ENCODE measurements at regions not wholly inside any gene's neighbourhood (a gene's known extent, or its start where the extent isn't known, plus 50 kb on each side); places are given as distances from the start of the nearest gene placed in this dataset.

DNA sequence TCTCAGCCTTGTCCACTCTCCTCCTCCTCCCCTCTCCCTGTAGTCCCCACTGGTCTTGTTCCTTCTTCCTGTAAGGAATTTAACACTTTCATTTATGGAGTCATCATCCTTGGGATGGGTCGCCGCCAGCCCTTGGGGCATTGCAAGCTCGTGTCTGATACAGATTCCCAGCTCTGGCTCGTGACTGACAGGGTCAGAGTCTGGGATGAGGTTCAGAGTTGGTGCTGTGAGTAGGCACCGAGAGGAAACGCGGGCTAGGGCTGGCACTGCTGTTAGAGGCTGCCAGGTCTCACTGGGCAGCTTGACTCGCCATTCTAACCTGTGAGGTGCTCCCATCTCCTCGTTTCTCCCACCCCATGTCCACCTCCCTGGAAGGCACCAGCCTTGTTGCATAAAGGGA is 407.0 kb downstream of the SOX9 start (continued):
- TF ChIP-seq REST (IDR thresholded peaks at IDR 0.05; ENCODE audit: unreplicated experiment) (no peak), POLR2AphosphoS5 (IDR thresholded peaks at IDR 0.05; ENCODE audit: low read depth) (no peak), CREB1 (CRISPR knock-in tag; IDR thresholded peaks at IDR 0.05; ENCODE audit: low read depth) (no peak), CTCF (conservative IDR thresholded peaks at IDR 0.05; ENCODE audit: low read depth in 2 of 2) (no peak), ZNF331 (CRISPR knock-in tag; IDR thresholded peaks at IDR 0.05; ENCODE audit: low read depth) (no peak)

DNA sequence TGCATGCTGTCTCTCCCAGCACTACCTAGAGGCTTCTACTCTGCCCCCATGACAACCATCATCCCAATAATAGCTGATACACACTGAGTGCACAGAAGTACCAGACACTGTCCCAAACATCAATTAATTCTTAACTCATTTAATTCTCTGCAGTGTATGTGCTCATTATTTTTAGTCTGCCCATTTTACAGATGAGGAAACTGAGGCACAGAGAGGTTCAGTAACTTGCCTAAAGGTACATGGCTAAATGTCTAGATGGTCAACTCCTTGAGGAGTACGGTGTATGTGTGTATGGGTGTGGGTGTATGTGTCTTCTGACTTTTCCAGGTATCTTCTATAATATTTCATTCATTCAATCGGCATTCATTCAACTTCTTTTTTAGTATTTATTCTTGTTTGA is 407.9 kb downstream of the SOX9 start:
- DNase-seq (ENCODE audit: low spot score) (no peak), ATAC-seq (no peak)
- Histone ChIP-seq H2AFZ (no peak overlapping the region), H3K79me2 (replicated peaks; ENCODE audit: insufficient read depth) (no peaks in the 10 kb centered on the region), H3F3A (replicated peaks; ENCODE audit: low read depth) (no peaks in the 10 kb centered on the region), H3K9me2 (ENCODE audit: insufficient read depth) (no peaks in the 10 kb centered on the region), H3K27ac (ENCODE audit: low read depth) (no peak overlapping the region), H3K4me1 (ENCODE audit: insufficient read depth) (0 out of 2 replicates have a peak, but pooled peaks cover 5% of the 10 kb centered on the region), H3K27me3 (ENCODE audit: insufficient read depth) (no peaks in the 10 kb centered on the region), H3K36me3 (ENCODE audit: insufficient read depth) (no peaks in the 10 kb centered on the region), H3K4me2 (no peak overlapping the region), H4K20me1 (replicated peaks; ENCODE audit: insufficient read depth) (no peaks in the 10 kb centered on the region; the same call in 1 of the 2 replicates), H3K4me3 (no peak overlapping the region)
- no peak for TF ChIP-seq JUNB (IDR thresholded peaks at IDR 0.05; ENCODE audit: unreplicated experiment)
- no peak for TF ChIP-seq STAT1 (IDR thresholded peaks at IDR 0.05; ENCODE audit: unreplicated experiment)
- no peak for TF ChIP-seq ZNF331 (CRISPR knock-in tag; IDR thresholded peaks at IDR 0.05; ENCODE audit: low read depth)
- TF ChIP-seq NANOG (IDR thresholded peaks at IDR 0.05; ENCODE audit: borderline replicate concordance), result no peak
- no peak for TF ChIP-seq EZH2phosphoT487 (IDR thresholded peaks at IDR 0.05; ENCODE audit: unreplicated experiment)
- Mint-ChIP-seq H3K27me3 (ENCODE audit: insufficient read depth, low read depth, poor library complexity) (peaks cover 6% of the 10 kb centered on the region), H3K4me1 (peaks cover 11% of the 10 kb centered on the region), H3K9me3 (no peaks in the 10 kb centered on the region), H3K36me3 (ENCODE audit: low read depth) (no peaks in the 10 kb centered on the region), H3K4me3 (no peak overlapping the region), H3K27ac (no peak overlapping the region)

GRCh38 chr17:72529386-72529785 is 408.6 kb downstream of the SOX9 start:
- Mint-ChIP-seq H3K27me3 (ENCODE audit: insufficient read depth, low read depth, poor library complexity) (peaks cover 10% of the 10 kb centered on the region), H3K4me1 (peaks cover 11% of the 10 kb centered on the region), H3K4me3 (no peak overlapping the region), H3K9me3 (peaks cover 5% of the 10 kb centered on the region; the same call in 1 of the 3 replicates), H3K27ac (no peak overlapping the region), H3K36me3 (ENCODE audit: low read depth) (no peaks in the 10 kb centered on the region)
- H3K27ac ChIP-seq (ENCODE audit: low read depth), result no peak overlapping the region
- H2AFZ ChIP-seq, result no peak overlapping the region
- H3K4me3 ChIP-seq, result no peak overlapping the region
- ATAC-seq, result peak; percentile 51; the same call in 2 of the 3 replicates
- H3K36me3 ChIP-seq (ENCODE audit: insufficient read depth), result no peaks in the 10 kb centered on the region; the same call in 1 of the 2 replicates
- H3K4me1 ChIP-seq (ENCODE audit: insufficient read depth), result 0 out of 2 replicates have a peak, but pooled peaks cover 5% of the 10 kb centered on the region
- no peaks in the 10 kb centered on the region for H3K9me2 ChIP-seq (ENCODE audit: insufficient read depth)
- H4K20me1 ChIP-seq (replicated peaks; ENCODE audit: insufficient read depth), result no peaks in the 10 kb centered on the region; the same call in 1 of the 2 replicates
- no peak for TF ChIP-seq REST (IDR thresholded peaks at IDR 0.05; ENCODE audit: unreplicated experiment)
- TF ChIP-seq JUNB (IDR thresholded peaks at IDR 0.05; ENCODE audit: unreplicated experiment), result no peak
- TF ChIP-seq CTCF (conservative IDR thresholded peaks at IDR 0.05; ENCODE audit: low read depth in 2 of 2), result peak in 1 of 2 experiments; percentile 36; a peak in 2 of 4 replicates
- no peak for TF ChIP-seq ZNF114 (CRISPR knock-in tag; IDR thresholded peaks at IDR 0.05)
- TF ChIP-seq STAT1 (IDR thresholded peaks at IDR 0.05; ENCODE audit: unreplicated experiment), result no peak
- no peak overlapping the region for H3K4me2 ChIP-seq
- DNase-seq (ENCODE audit: low spot score), result no peak
- H3K79me2 ChIP-seq (replicated peaks; ENCODE audit: insufficient read depth), result no peaks in the 10 kb centered on the region
- H3K27me3 ChIP-seq (ENCODE audit: insufficient read depth), result no peaks in the 10 kb centered on the region
- H3F3A ChIP-seq (replicated peaks; ENCODE audit: low read depth), result no peaks in the 10 kb centered on the region

All from GM23338 (cell line).